Smooth muscle cell (in vitro differentiated cells): ENCODE measurements at regions not wholly inside any gene's neighbourhood (a gene's known extent, or its start where the extent isn't known, plus 50 kb on each side); places are given as distances from the start of the nearest gene placed in this dataset.

ENCODE experiments used
- DNase-seq: peaks from one replicate; lab custom pipeline; 2025; ENCODE audit not compliant: unreplicated experiment; lab: John Stamatoyannopoulos, UW
- H2AFZ ChIP-seq: fragments of 200-600 bp; sonication (generic); 2 replicates; pipeline ENCODE4 v1.6.0; 2016; ENCODE audit warnings: antibody characterized with exemption, low read depth, mild to moderate bottlenecking
- H3F3A ChIP-seq: fragments of 200-600 bp; sonication (generic); 2 replicates; pipeline ENCODE4 v1.6.0; 2017; ENCODE audit warnings: antibody characterized with exemption, low read depth
- H3K27ac ChIP-seq: fragments of 200-600 bp; sonication (generic); 2 replicates; pipeline ENCODE4 v1.5.1; 2016; ENCODE audit warnings: low read depth, mild to moderate bottlenecking
- H3K27me3 ChIP-seq: fragments of 200-600 bp; sonication (generic); 2 replicates; pipeline ENCODE4 v1.6.1; 2016; ENCODE audit warnings: low read depth, mild to moderate bottlenecking
- H3K36me3 ChIP-seq: fragments of 200-600 bp; sonication (generic); 2 replicates; pipeline ENCODE4 v1.5.1; 2016; ENCODE audit warnings: low read depth
- H3K4me1 ChIP-seq: fragments of 200-600 bp; sonication (generic); 2 replicates; pipeline ENCODE4 v1.5.1; 2016; ENCODE audit warnings: low read depth
- H3K4me2 ChIP-seq: fragments of 200-600 bp; sonication (generic); 2 replicates; pipeline ENCODE4 v1.6.0; 2016; ENCODE audit warnings: mild to moderate bottlenecking
- H3K4me3 ChIP-seq: fragments of 200-600 bp; sonication (generic); 2 replicates; pipeline ENCODE4 v1.5.1; 2016; ENCODE audit warnings: mild to moderate bottlenecking
- H3K79me2 ChIP-seq: fragments of 200-600 bp; sonication (generic); 2 replicates; pipeline ENCODE4 v1.6.0; 2016; ENCODE audit warnings: low read depth, mild to moderate bottlenecking
- H3K9ac ChIP-seq: fragments of 200-600 bp; sonication (generic); 2 replicates; pipeline ENCODE4 v1.6.0; 2016; ENCODE audit warnings: low read depth
- H3K9me3 ChIP-seq: fragments of 200-600 bp; sonication (generic); replicated peaks from 2 replicates; pipeline ENCODE4 v1.5.1; 2016; ENCODE audit warnings: low read depth
- H4K20me1 ChIP-seq: fragments of 200-600 bp; sonication (generic); 2 replicates; pipeline ENCODE4 v1.6.0; 2016; ENCODE audit warnings: low read depth
- WGBS: methylation state at CpG from one replicate; pipeline ENCODE4 v1.1.7; 2016; ENCODE audit warnings: low lambda C conversion rate; 5-methylcytosine and 5-hydroxymethylcytosine counted together
- TF ChIP-seq, protein P1 (sequence below): fragments of 200-600 bp; sonication (generic); IDR thresholded peaks from 2 replicates; pipeline ENCODE4 v1.5.1; 2017; ENCODE audit warnings: borderline replicate concordance, mild to moderate bottlenecking, antibody characterized with exemption; ENCODE audit not compliant: insufficient read depth, poor library complexity, severe bottlenecking

DNA sequence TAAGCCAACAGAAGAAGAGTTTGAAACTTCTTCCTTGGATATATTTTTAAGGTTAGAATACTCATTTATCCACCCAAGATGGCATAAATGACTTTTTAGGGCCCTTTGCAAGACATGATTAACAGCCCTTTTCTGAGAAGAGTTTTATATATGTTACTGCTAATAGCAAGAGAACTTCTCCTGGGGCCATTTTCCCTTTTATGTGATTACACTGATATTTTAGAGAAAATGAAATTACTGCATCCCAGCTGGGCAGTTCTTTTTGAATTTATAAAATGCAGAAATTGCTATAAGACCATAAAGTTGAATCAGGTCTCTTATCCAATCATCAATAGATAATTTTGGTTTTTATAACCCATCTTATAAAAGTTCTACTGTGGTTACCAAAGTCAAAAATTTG lies 161.3 kb upstream of the RFX3 start:
- Histone ChIP-seq H3K27ac (no peak overlapping the region), H3K9ac (no peak overlapping the region), H4K20me1 (no peaks in the 10 kb centered on the region), H3K4me1 (no peaks in the 10 kb centered on the region), H3K79me2 (no peaks in the 10 kb centered on the region), H3K36me3 (no peaks in the 10 kb centered on the region), H3K9me3 (no peaks in the 10 kb centered on the region), H3K4me2 (no peak overlapping the region), H3K27me3 (no peaks in the 10 kb centered on the region), H3F3A (no peaks in the 10 kb centered on the region), H3K4me3 (no peak overlapping the region), H2AFZ (no peak overlapping the region)
- no peak for DNase-seq
- TF ChIP-seq, protein P1, sequence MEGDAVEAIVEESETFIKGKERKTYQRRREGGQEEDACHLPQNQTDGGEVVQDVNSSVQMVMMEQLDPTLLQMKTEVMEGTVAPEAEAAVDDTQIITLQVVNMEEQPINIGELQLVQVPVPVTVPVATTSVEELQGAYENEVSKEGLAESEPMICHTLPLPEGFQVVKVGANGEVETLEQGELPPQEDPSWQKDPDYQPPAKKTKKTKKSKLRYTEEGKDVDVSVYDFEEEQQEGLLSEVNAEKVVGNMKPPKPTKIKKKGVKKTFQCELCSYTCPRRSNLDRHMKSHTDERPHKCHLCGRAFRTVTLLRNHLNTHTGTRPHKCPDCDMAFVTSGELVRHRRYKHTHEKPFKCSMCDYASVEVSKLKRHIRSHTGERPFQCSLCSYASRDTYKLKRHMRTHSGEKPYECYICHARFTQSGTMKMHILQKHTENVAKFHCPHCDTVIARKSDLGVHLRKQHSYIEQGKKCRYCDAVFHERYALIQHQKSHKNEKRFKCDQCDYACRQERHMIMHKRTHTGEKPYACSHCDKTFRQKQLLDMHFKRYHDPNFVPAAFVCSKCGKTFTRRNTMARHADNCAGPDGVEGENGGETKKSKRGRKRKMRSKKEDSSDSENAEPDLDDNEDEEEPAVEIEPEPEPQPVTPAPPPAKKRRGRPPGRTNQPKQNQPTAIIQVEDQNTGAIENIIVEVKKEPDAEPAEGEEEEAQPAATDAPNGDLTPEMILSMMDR, result no peak

DNA sequence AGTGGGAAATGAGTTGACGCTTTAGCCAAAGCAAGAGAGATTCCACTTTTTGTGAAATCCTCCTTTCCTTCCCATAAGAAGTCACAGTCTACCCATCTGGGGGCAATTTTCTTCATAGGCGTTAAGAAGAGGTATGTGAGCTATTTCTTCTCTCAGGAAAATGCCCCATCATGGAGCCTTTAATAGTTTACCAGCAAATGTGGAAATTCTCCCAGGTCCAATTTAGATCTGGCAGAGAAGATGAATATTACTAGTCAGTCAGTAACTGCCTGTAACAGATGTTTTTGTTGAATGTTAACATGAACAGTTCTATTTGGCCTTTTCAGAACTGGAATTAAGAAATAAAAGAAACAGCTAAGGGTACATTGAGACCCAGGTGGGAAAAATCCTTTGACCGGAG lies 156.4 kb upstream of the RFX3 start:
- H3K79me2 ChIP-seq, result no peaks in the 10 kb centered on the region
- H3K4me3 ChIP-seq, result no peak overlapping the region
- WGBS, result 90% methylated on average over 3 of the region's 3 CpGs
- H3K4me2 ChIP-seq, result no peak overlapping the region
- no peak overlapping the region for H2AFZ ChIP-seq
- H3K9me3 ChIP-seq, result no peaks in the 10 kb centered on the region
- no peak overlapping the region for H3K27ac ChIP-seq
- H3K9ac ChIP-seq, result no peak overlapping the region
- DNase-seq, result no peak
- no peaks in the 10 kb centered on the region for H4K20me1 ChIP-seq
- TF ChIP-seq, protein P1, result no peak
- no peaks in the 10 kb centered on the region for H3K27me3 ChIP-seq
- H3K4me1 ChIP-seq, result no peaks in the 10 kb centered on the region
- no peaks in the 10 kb centered on the region for H3F3A ChIP-seq
- no peaks in the 10 kb centered on the region for H3K36me3 ChIP-seq

DNA sequence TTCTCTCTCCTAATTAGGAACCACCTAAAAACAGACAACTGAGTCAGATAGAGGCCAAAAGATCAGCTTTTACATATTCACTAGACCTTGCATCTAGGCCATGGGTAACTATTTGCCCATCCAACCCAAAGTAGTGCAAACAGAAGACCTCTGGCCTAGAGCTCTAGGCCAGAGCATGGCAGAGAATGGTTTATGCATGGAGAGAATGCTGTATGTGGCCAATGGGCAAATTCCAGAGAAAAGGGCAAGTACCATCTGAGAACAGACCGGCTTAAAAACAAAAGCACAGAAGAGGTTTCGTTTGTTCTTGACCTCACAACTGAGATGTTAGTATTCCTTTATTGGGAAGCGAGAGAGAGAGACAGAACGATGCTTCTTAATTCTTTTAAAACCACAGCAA lies 151.7 kb upstream of the RFX3 start:
- H3F3A ChIP-seq, result no peaks in the 10 kb centered on the region

DNA sequence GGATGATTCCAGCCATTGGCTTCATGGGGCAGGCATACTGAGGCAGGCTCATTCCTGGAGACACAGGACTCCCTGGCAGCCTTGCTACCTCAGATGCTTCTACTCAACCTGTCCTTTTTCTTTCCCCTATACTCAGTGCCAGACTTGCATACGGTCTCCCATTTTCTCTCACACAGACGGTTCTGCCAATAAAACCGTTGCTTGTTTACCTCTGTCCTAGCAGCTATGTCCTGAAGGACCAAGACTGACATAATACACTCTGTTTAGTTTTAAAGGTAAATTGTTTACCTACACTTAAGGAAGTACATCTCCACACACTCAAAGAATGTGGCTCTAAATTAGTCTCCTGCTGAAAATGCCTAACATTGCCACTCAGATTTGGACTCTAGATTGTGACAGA lies 151.0 kb upstream of the RFX3 start:
- H3K27me3 ChIP-seq, result no peaks in the 10 kb centered on the region
- no peak overlapping the region for H3K27ac ChIP-seq
- no peak overlapping the region for H3K9ac ChIP-seq
- no peaks in the 10 kb centered on the region for H3K4me1 ChIP-seq
- H3K4me3 ChIP-seq, result no peak overlapping the region
- H3K36me3 ChIP-seq, result no peaks in the 10 kb centered on the region
- no peak overlapping the region for H3K4me2 ChIP-seq
- no peak overlapping the region for H2AFZ ChIP-seq
- DNase-seq, result no peak
- no peaks in the 10 kb centered on the region for H4K20me1 ChIP-seq
- H3K79me2 ChIP-seq, result no peaks in the 10 kb centered on the region
- no peaks in the 10 kb centered on the region for H3K9me3 ChIP-seq
- H3F3A ChIP-seq, result no peaks in the 10 kb centered on the region
- 78% methylated on average over 3 of the region's 3 CpGs for WGBS
- TF ChIP-seq, protein P1, result no peak

More for the DNA sequence above, 151.7 kb upstream of the RFX3 start:
- Histone ChIP-seq H3K4me2 (no peak overlapping the region), H3K4me3 (no peak overlapping the region), H3K9me3 (no peaks in the 10 kb centered on the region), H3K27me3 (no peaks in the 10 kb centered on the region), H3K27ac (no peak overlapping the region), H3K4me1 (no peaks in the 10 kb centered on the region), H3K9ac (no peak overlapping the region), H4K20me1 (no peaks in the 10 kb centered on the region), H2AFZ (no peak overlapping the region), H3K79me2 (no peaks in the 10 kb centered on the region), H3K36me3 (no peaks in the 10 kb centered on the region)
- TF ChIP-seq, protein P1, result no peak
- WGBS, result 86% methylated on average over 4 of the region's 4 CpGs
- no peak for DNase-seq
